Activated naive CD8-positive, alpha-beta T cell treated with anti-CD3 and anti-CD28 coated beads, Interleukin-2, amount 50 U/mL, for 24 hours (primary cell): ENCODE measurements at regions not wholly inside any gene's neighbourhood (a gene's known extent, or its start where the extent isn't known, plus 50 kb on each side); places are given as distances from the start of the nearest gene placed in this dataset.

Experiments used
- ATAC-seq: fragments of 150-1000 bp; cut with Tn5 transposase; one replicate; pipeline ENCODE4 v1.10.0; 2021
- DNase-seq: peaks from one replicate; pipeline ENCODE4 v3.0.0; 2021
- H3K27ac Mint-ChIP-seq: one replicate; pipeline ENCODE4 v1.8.0; 2021; ENCODE audit warnings: mild to moderate bottlenecking, mixed read lengths
- H3K27me3 Mint-ChIP-seq: one replicate; pipeline ENCODE4 v1.8.0; 2021; ENCODE audit warnings: mixed read lengths
- H3K36me3 Mint-ChIP-seq: one replicate; pipeline ENCODE4 v1.8.0; 2021; ENCODE audit warnings: low read depth, mixed read lengths
- H3K4me1 Mint-ChIP-seq: one replicate; pipeline ENCODE4 v1.8.0; 2021; ENCODE audit warnings: mixed read lengths
- H3K4me3 Mint-ChIP-seq: one replicate; pipeline ENCODE4 v1.8.0; 2021; ENCODE audit warnings: mild to moderate bottlenecking, moderate library complexity, mixed read lengths
- H3K9me3 Mint-ChIP-seq: one replicate; pipeline ENCODE4 v1.8.0; 2021; ENCODE audit warnings: mixed read lengths

GRCh38 chr1:55317673-55318072 lies 102.5 kb upstream of the USP24 start:
- Mint-ChIP-seq H3K36me3 (no peaks in the 10 kb centered on the region), H3K9me3 (no peaks in the 10 kb centered on the region), H3K27ac (no peak overlapping the region), H3K27me3 (no peaks in the 10 kb centered on the region), H3K4me1 (peaks cover 3% of the 10 kb centered on the region), H3K4me3 (no peak overlapping the region)
- no peak for DNase-seq
- ATAC-seq, result no peak

GRCh38 chr1:55316947-55317662 lies 101.9 kb upstream of the USP24 start:
- no peak for ATAC-seq
- DNase-seq, result no peak
- H3K27ac Mint-ChIP-seq, result no peak overlapping the region
- H3K36me3 Mint-ChIP-seq, result no peaks in the 10 kb centered on the region
- H3K4me3 Mint-ChIP-seq, result no peak overlapping the region
- no peaks in the 10 kb centered on the region for H3K27me3 Mint-ChIP-seq
- no peaks in the 10 kb centered on the region for H3K9me3 Mint-ChIP-seq
- H3K4me1 Mint-ChIP-seq, result peaks cover 3% of the 10 kb centered on the region

- H3K4me1 Mint-ChIP-seq, result peaks cover 3% of the 10 kb centered on the region
- no peak overlapping the region for H3K27ac Mint-ChIP-seq
- no peak overlapping the region for H3K4me3 Mint-ChIP-seq
- no peak for ATAC-seq
- H3K9me3 Mint-ChIP-seq, result no peaks in the 10 kb centered on the region
- DNase-seq, result no peak
- H3K36me3 Mint-ChIP-seq, result no peaks in the 10 kb centered on the region
- H3K27me3 Mint-ChIP-seq, result no peaks in the 10 kb centered on the region
Measured at GRCh38 chr1:55316502-55316901, 101.3 kb upstream of the USP24 start.

DNA sequence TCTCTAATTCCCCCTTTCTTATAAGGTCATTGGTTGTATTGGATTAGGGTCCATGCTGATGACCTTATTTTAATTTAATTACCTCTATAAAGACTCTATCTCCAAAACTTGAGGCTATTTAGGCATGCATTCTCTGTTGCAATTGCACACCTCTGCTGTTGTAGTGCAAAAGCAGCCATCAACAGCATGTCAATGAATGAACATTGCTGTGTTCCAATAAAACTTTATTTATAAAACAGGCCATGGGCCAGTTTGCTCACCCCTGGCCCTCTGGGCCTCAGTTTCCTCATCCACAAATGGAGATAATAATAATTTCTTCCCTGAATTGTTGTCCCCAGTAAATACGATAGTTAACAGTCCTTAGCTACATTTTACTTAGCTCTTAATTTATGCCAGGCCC lies 100.4 kb upstream of the USP24 start:
- no peaks in the 10 kb centered on the region for H3K27me3 Mint-ChIP-seq
- peaks cover 11% of the 10 kb centered on the region for H3K4me1 Mint-ChIP-seq
- DNase-seq, result no peak
- ATAC-seq, result no peak
- no peak overlapping the region for H3K4me3 Mint-ChIP-seq
- no peaks in the 10 kb centered on the region for H3K9me3 Mint-ChIP-seq
- no peaks in the 10 kb centered on the region for H3K36me3 Mint-ChIP-seq
- H3K27ac Mint-ChIP-seq, result no peak overlapping the region

GRCh38 chr1:55314740-55315139 lies 99.6 kb upstream of the USP24 start:
- Mint-ChIP-seq H3K4me3 (no peak overlapping the region), H3K27ac (no peak overlapping the region), H3K27me3 (no peaks in the 10 kb centered on the region), H3K36me3 (no peaks in the 10 kb centered on the region), H3K4me1 (peaks cover 13% of the 10 kb centered on the region), H3K9me3 (no peaks in the 10 kb centered on the region)
- no peak for ATAC-seq
- DNase-seq, result no peak

- peaks cover 13% of the 10 kb centered on the region for H3K4me1 Mint-ChIP-seq
- no peaks in the 10 kb centered on the region for H3K27me3 Mint-ChIP-seq
- H3K36me3 Mint-ChIP-seq, result no peaks in the 10 kb centered on the region
- H3K9me3 Mint-ChIP-seq, result no peaks in the 10 kb centered on the region
- ATAC-seq (peak; percentile 47), DNase-seq (no peak)
- no peak overlapping the region for H3K4me3 Mint-ChIP-seq
- H3K27ac Mint-ChIP-seq, result no peak overlapping the region
Measured at GRCh38 chr1:55313903-55314302, 98.7 kb upstream of the USP24 start.

GRCh38 chr1:55311979-55312378 lies 96.8 kb upstream of the USP24 start:
- Mint-ChIP-seq H3K9me3 (no peaks in the 10 kb centered on the region), H3K27me3 (no peaks in the 10 kb centered on the region), H3K36me3 (no peaks in the 10 kb centered on the region), H3K4me3 (no peak overlapping the region), H3K4me1 (peaks cover 13% of the 10 kb centered on the region), H3K27ac (no peak overlapping the region)
- no peak for DNase-seq
- ATAC-seq, result no peak

DNA sequence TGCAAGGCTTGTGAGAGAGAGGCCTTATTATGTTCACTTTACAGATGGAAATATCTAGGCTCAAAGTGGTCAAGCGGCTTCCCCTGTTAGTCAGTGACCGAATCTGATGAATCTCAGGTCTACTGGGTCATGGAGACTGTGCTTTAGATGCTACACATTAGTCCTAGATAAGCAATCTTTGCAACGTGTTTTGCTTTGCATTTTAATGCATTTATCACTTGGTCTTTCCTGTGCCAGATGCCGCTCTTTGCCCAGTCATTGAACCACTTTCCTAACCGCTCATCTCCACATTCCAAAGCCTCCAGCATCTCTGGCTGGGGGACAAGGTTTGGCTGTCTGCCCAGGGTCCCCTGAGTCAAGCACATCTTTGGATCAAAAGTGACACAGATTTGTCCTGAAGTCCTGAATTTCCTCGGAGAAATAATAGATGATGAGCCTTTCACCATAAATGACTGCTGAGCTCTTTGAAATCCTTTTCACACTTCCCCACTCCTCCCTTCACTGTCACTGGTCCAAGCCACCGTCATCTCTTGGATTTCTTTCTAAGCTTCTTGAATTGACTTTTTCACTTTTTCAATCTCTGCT lies 96.0 kb upstream of the USP24 start:
- Mint-ChIP-seq H3K9me3 (no peaks in the 10 kb centered on the region), H3K36me3 (no peaks in the 10 kb centered on the region), H3K27me3 (no peaks in the 10 kb centered on the region), H3K4me1 (peaks cover 13% of the 10 kb centered on the region), H3K4me3 (no peak overlapping the region), H3K27ac (no peak overlapping the region)
- no peak for DNase-seq
- ATAC-seq, result no peak

GRCh38 chr1:55310505-55310971 lies 95.4 kb upstream of the USP24 start:
- H3K27me3 Mint-ChIP-seq, result no peaks in the 10 kb centered on the region
- no peaks in the 10 kb centered on the region for H3K36me3 Mint-ChIP-seq
- H3K4me1 Mint-ChIP-seq, result peaks cover 13% of the 10 kb centered on the region
- H3K4me3 Mint-ChIP-seq, result no peak overlapping the region
- peak; percentile 13 for DNase-seq
- no peaks in the 10 kb centered on the region for H3K9me3 Mint-ChIP-seq
- H3K27ac Mint-ChIP-seq, result no peak overlapping the region
- peak; percentile 68 for ATAC-seq

DNA sequence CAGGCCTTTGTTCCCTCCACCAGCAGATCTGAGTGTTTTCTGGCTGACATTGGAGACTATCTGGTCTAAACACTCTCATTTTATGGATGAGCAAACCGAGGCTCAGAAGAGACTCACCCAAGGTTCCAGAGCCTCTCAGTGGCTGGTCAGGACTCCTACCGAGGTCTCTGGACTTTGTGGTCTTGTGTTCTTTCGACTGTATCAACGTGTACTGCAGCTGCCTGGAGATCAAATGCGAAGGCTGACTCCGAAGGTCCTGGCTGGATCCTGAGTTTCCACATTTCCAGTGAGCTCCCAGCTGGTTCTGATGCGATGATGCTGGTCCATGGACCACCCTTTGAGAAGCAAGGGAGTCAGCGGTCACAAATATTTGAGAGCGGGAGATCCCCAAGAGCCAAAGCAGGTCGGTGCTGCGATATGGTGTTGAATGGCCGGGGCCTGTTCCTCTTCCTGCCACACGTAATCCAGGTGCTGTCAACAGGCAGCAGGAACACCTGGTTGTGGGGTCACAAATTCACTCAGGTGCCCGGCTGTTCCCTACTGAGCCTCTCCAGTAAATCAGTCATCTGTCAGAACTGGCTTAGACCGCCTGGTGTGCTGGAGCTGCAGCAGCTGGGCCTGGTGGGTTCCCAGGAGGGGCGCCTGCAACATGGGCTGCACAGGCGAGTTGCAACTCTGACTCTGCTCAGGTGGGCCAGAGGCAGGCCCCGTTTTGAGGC lies 94.8 kb upstream of the USP24 start:
- H3K36me3 Mint-ChIP-seq, result no peaks in the 10 kb centered on the region
- ATAC-seq (no peak), DNase-seq (no peak)
- no peaks in the 10 kb centered on the region for H3K9me3 Mint-ChIP-seq
- no peak overlapping the region for H3K27ac Mint-ChIP-seq
- peaks cover 13% of the 10 kb centered on the region for H3K4me1 Mint-ChIP-seq
- no peak overlapping the region for H3K4me3 Mint-ChIP-seq
- H3K27me3 Mint-ChIP-seq, result peaks cover 6% of the 10 kb centered on the region

DNA sequence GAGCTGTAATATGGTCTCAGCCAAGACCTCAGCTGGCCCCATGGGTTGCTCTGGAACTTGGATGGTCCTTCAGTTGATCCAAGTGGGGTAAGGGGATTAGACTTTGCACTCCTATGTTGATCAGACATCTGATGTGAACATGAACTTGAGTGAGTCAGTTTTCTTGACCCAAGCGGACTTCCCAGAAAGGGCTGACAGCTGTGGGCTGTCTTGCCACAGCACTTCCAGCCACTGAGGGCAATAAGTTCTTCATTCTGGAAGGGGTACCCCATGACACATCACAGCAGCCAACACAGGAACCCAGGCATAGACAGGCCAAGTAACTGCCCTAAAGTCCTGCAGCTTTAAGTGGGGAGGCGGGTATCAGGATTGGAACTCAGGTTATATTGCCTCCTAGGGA lies 93.9 kb upstream of the USP24 start:
- Mint-ChIP-seq H3K9me3 (no peaks in the 10 kb centered on the region), H3K4me3 (no peak overlapping the region), H3K27me3 (peaks cover 10% of the 10 kb centered on the region), H3K4me1 (peaks cover 12% of the 10 kb centered on the region), H3K27ac (no peak overlapping the region), H3K36me3 (no peaks in the 10 kb centered on the region)
- ATAC-seq (no peak), DNase-seq (no peak)

DNA sequence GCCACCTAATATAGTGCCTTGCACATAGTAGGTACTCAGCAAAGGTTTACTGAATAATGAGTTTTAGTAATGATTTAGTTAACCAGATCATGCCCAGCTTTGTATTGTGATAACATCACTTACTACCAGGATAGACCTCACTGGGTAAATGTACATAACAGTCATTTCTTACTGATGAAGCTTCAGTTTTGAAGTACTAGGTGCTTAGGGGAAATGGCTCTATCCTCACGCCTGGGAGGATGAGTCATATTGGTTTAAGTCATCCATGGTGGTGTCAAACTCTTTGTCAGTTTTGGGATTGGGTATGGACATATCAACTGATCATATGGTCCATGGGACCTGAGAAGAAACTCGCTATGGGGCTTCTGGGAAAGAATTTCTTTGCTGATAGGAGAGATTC lies 90.6 kb upstream of the USP24 start:
- DNase-seq (no peak), ATAC-seq (peak; percentile 37)
- H3K4me1 Mint-ChIP-seq, result peaks cover 3% of the 10 kb centered on the region
- H3K27me3 Mint-ChIP-seq, result peaks cover 13% of the 10 kb centered on the region
- H3K27ac Mint-ChIP-seq, result no peak overlapping the region
- no peaks in the 10 kb centered on the region for H3K9me3 Mint-ChIP-seq
- no peak overlapping the region for H3K4me3 Mint-ChIP-seq
- H3K36me3 Mint-ChIP-seq, result no peaks in the 10 kb centered on the region

DNA sequence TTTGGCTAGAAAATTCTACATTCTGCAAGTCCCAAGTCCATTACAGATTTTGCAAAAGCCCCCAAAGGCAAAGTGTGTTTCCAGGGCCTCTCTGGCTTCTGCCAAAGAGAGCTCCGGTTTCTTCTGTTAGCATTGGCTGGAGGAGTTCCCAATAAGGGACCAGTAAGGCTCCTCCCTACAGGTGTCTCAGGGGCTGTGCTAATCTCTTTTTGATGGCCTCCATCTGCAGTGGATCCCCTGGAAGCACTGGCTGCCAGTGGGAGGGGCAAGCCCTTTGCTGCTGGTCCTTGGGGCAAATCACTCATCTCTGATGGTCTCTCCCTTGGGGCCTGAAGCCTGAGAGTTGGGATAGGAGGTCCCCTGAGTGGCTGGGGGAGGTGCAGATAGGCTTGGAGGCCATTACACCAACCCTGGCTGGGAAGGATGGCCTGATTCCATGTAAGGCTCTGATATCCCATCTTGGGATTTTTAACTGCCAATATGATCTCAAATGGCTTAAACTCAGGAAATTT lies 89.1 kb upstream of the USP24 start:
- Mint-ChIP-seq H3K27ac (no peak overlapping the region), H3K4me1 (no peaks in the 10 kb centered on the region), H3K27me3 (peaks cover 13% of the 10 kb centered on the region), H3K4me3 (no peak overlapping the region), H3K36me3 (no peaks in the 10 kb centered on the region), H3K9me3 (no peaks in the 10 kb centered on the region)
- no peak for DNase-seq
- no peak for ATAC-seq

GRCh38 chr1:55302972-55303371 lies 87.8 kb upstream of the USP24 start:
- Mint-ChIP-seq H3K27ac (no peak overlapping the region), H3K4me3 (no peak overlapping the region), H3K27me3 (peaks cover 13% of the 10 kb centered on the region), H3K4me1 (no peaks in the 10 kb centered on the region), H3K36me3 (no peaks in the 10 kb centered on the region), H3K9me3 (peaks cover 3% of the 10 kb centered on the region)
- ATAC-seq, result no peak
- no peak for DNase-seq

GRCh38 chr1:55301912-55302311 lies 86.7 kb upstream of the USP24 start:
- Mint-ChIP-seq H3K27me3 (peaks cover 13% of the 10 kb centered on the region), H3K27ac (no peak overlapping the region), H3K4me1 (no peaks in the 10 kb centered on the region), H3K36me3 (no peaks in the 10 kb centered on the region), H3K9me3 (peaks cover 4% of the 10 kb centered on the region), H3K4me3 (no peak overlapping the region)
- ATAC-seq (no peak), DNase-seq (no peak)
